Erythroblast (primary cell): ENCODE measurements at regions not wholly inside any gene's neighbourhood (a gene's known extent, or its start where the extent isn't known, plus 50 kb on each side); places are given as distances from the start of the nearest gene placed in this dataset.

Source experiments
- GATA1 ChIP-seq: IDR thresholded peaks from 2 replicates; pipeline ENCODE4 v1.6.1; 2011; ENCODE audit warnings: low read depth, mild to moderate bottlenecking, control low read depth, low read length, moderate library complexity
- POLR2A ChIP-seq: IDR thresholded peaks from 2 replicates; pipeline ENCODE4 v1.6.1; 2011; ENCODE audit warnings: mild to moderate bottlenecking, low read length

DNA sequence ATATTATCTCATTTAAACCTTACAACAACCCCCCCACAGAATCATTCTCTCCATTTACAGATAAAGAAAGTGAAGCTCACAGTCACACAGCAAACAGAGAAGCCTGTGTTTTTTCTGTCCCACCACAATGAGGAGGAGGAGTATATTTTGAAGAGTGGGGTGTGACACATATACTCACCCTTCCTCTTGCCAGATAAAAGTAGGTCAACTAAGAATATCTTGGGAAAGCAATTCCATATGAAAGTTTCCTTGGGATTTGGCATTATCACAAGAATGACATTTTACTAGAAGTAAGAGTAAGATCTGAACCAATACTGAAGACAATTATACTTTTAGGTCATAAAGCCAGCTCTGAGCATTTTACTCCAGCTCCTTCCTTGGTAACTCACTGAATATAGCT lies 287.5 kb upstream of the HTR2A start:
- no peak for TF ChIP-seq POLR2A
- no peak for TF ChIP-seq GATA1
